Activated naive CD4-positive, alpha-beta T cell treated with anti-CD3 and anti-CD28 coated beads for 36 hours (primary cell): ENCODE measurements at regions not wholly inside any gene's neighbourhood (a gene's known extent, or its start where the extent isn't known, plus 50 kb on each side); places are given as distances from the start of the nearest gene placed in this dataset.

ENCODE experiments used
- CTCF ChIA-PET: fragments of 350-600 bp; sonication (Branson Sonifier 250); formaldehyde crosslinking; loops from one replicate; lab custom pipeline; 2021; ENCODE audit warnings: antibody characterized with exemption; lab: Charles Lee
- DNase-seq: peaks from one replicate; pipeline ENCODE4 v3.0.0-alpha.2; 2020
- H3K27ac Mint-ChIP-seq: one replicate; pipeline ENCODE4 v1.8.0; 2021; ENCODE audit warnings: mild to moderate bottlenecking, mixed read lengths
- H3K27me3 Mint-ChIP-seq: one replicate; pipeline ENCODE4 v1.8.0; 2021; ENCODE audit warnings: low read depth, mixed read lengths
- H3K36me3 Mint-ChIP-seq: one replicate; pipeline ENCODE4 v1.8.0; 2021; ENCODE audit warnings: low read depth, mixed read lengths
- H3K4me1 Mint-ChIP-seq: one replicate; pipeline ENCODE4 v1.8.0; 2021; ENCODE audit warnings: low read depth, mixed read lengths
- H3K4me3 Mint-ChIP-seq: one replicate; pipeline ENCODE4 v1.8.0; 2021; ENCODE audit warnings: mild to moderate bottlenecking, moderate library complexity, mixed read lengths
- H3K9me3 Mint-ChIP-seq: one replicate; pipeline ENCODE4 v1.8.0; 2021; ENCODE audit warnings: mixed read lengths
- intact Hi-C: fragments of 100-400 bp; cut with micrococcal nuclease; formaldehyde crosslinking; loops from one replicate; pipeline ENCODE4 v1.15.1; 2023

DNA sequence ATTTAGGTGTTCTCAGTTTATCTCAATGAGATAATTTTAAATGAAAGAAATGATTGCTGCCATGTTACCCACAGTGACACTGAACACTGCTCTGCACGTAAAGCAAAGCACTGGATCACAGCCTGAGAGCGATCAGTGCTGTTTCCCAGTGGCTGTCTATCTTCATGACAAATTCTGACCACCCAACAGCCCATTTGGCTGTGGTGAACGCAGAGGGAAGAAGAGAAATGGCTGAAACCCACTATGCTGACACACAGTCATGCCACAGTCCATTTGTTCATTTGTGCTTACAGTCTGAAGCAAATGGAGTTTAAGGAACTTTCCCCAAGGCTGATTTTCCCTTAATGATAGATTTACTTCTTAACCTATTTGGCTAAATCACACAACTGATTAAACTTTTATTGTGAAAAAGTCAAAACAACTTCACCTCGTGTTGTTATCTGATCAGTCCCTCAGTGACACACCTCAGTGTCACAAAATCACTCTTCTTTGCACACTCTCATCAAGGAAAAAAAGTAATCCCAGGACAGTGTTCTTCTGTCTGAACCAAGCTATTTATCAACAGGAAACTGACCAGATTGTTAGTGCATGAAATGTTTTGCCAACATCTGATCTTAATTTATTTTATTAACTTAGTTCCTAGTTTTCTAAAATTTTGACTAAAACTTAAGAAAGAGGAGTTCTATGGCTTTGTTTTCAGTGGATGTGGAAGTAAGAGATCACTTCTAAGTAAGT, 225.1 kb downstream of the TBX18 start:
- CTCF ChIA-PET: no interaction called here
- no peaks in the 10 kb centered on the region for H3K27me3 Mint-ChIP-seq
- no peak overlapping the region for H3K4me3 Mint-ChIP-seq

DNA sequence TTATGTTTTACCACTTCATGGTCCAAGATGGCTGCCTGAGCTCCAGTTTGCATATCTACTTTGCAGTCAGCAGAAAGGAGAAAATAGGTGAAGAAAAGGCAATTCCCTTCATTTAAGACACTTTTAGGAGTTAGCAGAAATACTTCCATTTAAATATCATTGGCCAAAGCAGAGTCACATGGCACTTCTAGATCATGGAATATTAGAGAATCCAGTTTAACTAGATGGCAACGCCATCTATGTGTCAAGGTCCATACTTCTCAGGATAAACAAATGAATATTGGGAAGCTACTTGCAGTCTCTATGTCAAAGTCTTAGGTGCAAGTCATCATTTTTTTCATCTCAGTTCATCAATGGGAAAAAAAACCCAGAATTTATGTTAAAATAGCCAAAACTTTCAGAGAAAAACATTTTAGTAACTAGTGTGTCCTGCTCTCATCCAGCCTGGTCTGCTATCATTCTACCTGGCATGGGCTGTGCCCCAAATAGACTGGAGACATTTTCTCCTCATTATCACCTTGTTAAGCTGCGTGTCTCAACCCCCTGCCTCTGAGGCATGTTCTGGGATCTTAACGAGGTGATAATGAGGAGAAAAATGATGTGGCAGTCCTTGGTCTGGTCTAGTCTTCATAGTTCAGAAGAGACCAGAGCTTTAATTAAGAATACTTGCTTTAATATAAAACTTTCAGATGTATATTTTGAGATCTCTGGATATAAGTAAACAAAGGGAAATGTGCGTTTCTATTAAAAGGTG, 227.3 kb downstream of the TBX18 start:
- no peaks in the 10 kb centered on the region for H3K36me3 Mint-ChIP-seq
- no peak overlapping the region for H3K4me3 Mint-ChIP-seq
- peaks cover 2% of the 10 kb centered on the region for H3K9me3 Mint-ChIP-seq
- CTCF ChIA-PET: no interaction called here
- no peak for DNase-seq
- intact Hi-C loops: no loop called here
- no peaks in the 10 kb centered on the region for H3K27me3 Mint-ChIP-seq
- H3K4me1 Mint-ChIP-seq: no peaks in the 10 kb centered on the region
- H3K27ac Mint-ChIP-seq: no peak overlapping the region

More for the DNA sequence above, 225.1 kb downstream of the TBX18 start:
- intact Hi-C loops: no loop called here
- DNase-seq: no peak
- Mint-ChIP-seq H3K9me3 (peaks cover 2% of the 10 kb centered on the region), H3K4me1 (no peaks in the 10 kb centered on the region), H3K27ac (no peak overlapping the region), H3K36me3 (no peaks in the 10 kb centered on the region)

DNA sequence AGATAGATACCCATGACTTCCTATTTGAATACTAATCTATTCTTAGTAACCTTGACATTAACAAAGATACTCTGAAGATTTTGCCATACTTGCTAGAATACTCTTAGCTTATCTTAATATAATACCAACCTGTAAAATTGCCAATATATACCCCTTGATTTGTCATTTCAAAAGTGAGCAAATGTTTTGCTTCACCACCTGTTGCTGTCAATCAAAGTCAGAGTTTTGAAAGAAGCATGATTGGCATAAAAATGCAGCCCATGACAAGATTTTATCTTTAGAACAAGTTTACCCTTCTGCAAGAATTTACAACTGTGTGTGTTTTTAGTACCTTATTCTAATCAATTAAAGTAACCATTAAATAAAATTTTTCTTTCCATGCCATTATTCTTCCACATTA, 236.2 kb downstream of the TBX18 start:
- DNase-seq: no peak
- intact Hi-C loops: no loop called here
- no peaks in the 10 kb centered on the region for H3K4me1 Mint-ChIP-seq
- no peaks in the 10 kb centered on the region for H3K36me3 Mint-ChIP-seq
- CTCF ChIA-PET: no interaction called here
- peaks cover 5% of the 10 kb centered on the region for H3K9me3 Mint-ChIP-seq
- no peak overlapping the region for H3K4me3 Mint-ChIP-seq
- no peak overlapping the region for H3K27ac Mint-ChIP-seq
- no peaks in the 10 kb centered on the region for H3K27me3 Mint-ChIP-seq

DNA sequence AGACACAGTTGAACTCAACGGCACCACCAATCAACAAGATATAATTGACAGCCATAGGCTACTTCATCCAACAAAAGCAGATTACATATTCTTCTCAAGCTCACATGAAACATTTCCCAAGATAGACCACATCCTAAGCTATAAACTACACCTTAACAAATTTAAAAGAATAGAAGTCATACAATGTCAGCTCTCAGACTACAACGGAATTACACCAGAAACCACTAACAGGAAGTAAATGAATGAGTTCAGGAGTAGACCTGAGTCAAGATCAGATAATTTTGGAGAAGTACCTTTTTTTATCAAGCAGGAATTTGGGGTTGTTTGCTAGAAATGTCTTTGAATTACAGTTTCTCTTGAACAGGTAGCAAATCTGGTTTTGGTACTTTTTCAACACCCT, 237.8 kb downstream of the TBX18 start:
- Mint-ChIP-seq H3K4me1 (no peaks in the 10 kb centered on the region), H3K27me3 (no peaks in the 10 kb centered on the region), H3K9me3 (peaks cover 3% of the 10 kb centered on the region), H3K36me3 (no peaks in the 10 kb centered on the region), H3K4me3 (no peak overlapping the region), H3K27ac (no peak overlapping the region)
- DNase-seq: no peak
- intact Hi-C loops: no loop called here
- CTCF ChIA-PET: no interaction called here

GRCh38 chr6:84525907-84526306, 238.5 kb downstream of the TBX18 start:
- CTCF ChIA-PET: no interaction called here
- H3K4me3 Mint-ChIP-seq: no peak overlapping the region
- no peaks in the 10 kb centered on the region for H3K27me3 Mint-ChIP-seq
- peaks cover 3% of the 10 kb centered on the region for H3K9me3 Mint-ChIP-seq
- H3K27ac Mint-ChIP-seq: no peak overlapping the region
- H3K4me1 Mint-ChIP-seq: no peaks in the 10 kb centered on the region
- intact Hi-C loops: no loop called here
- no peak for DNase-seq
- no peaks in the 10 kb centered on the region for H3K36me3 Mint-ChIP-seq

DNA sequence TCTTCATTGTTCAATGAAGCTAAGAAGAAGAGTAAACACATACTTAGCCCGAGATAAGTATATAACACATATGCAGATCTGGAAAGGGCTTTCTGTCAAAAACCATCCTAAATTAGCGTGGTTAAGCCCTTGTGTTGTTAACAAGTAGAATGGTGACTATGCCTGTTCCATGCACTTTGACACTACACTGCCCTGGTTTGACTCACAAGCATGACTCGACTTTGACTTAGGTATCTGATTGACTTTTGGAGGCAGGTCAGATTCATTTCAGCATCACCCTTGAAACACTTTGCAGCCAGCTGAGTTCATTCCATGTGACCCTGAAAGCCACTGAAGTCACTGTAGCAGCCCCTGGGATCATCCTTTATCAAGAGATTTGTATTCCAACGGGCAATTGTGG, 239.8 kb downstream of the TBX18 start:
- intact Hi-C loops: no loop called here
- no peak overlapping the region for H3K27ac Mint-ChIP-seq
- no peaks in the 10 kb centered on the region for H3K27me3 Mint-ChIP-seq
- CTCF ChIA-PET: no interaction called here
- H3K9me3 Mint-ChIP-seq: peaks cover 1% of the 10 kb centered on the region
- H3K4me3 Mint-ChIP-seq: no peak overlapping the region
- DNase-seq: no peak
- H3K36me3 Mint-ChIP-seq: no peaks in the 10 kb centered on the region
- H3K4me1 Mint-ChIP-seq: no peaks in the 10 kb centered on the region

DNA sequence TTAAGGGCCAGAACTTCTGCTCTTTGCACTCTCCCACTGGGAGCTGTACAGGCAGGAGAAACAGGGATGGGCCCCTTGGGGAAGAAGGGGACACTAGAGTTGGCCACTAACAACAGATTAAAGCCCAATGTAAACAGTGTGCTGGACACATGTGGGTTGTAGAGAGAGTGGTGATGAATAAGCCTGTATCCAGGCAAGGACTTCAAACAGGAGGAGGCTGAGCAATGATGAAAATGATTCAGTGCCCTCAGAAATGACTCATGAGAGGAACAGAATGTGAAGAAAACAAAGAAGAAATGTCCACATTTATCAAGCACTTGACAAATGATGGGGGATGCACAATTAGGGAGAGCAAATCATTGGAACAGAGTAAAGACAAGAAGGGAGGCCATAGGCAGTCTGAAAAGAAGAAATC, 242.3 kb downstream of the TBX18 start:
- intact Hi-C loops: no loop called here
- H3K36me3 Mint-ChIP-seq: no peaks in the 10 kb centered on the region
- no peak overlapping the region for H3K4me3 Mint-ChIP-seq
- H3K9me3 Mint-ChIP-seq: peaks cover 1% of the 10 kb centered on the region
- H3K27me3 Mint-ChIP-seq: no peaks in the 10 kb centered on the region
- H3K27ac Mint-ChIP-seq: no peak overlapping the region
- DNase-seq: no peak
- CTCF ChIA-PET: no interaction called here
- H3K4me1 Mint-ChIP-seq: no peaks in the 10 kb centered on the region

DNA sequence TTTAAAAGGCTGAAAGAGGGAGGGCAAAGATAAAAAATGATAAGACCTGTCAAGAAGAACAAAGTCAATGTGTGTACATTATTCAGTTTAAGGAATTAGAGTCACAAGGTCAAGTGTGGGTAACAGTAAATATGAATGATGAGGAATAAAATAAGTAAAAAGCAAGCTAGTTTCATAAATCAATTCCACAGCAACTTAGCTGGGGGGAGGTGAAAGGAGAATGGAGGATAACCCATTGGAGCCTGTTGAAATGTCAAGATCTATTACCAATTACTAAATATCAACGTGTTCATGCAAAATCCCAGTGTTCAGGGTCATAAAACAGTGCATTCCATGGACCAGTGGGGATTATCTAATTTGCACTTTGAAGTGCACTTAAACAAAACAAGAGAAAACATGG, 242.9 kb downstream of the TBX18 start:
- Mint-ChIP-seq H3K27me3 (no peaks in the 10 kb centered on the region), H3K9me3 (peaks cover 1% of the 10 kb centered on the region), H3K27ac (no peak overlapping the region), H3K4me3 (no peak overlapping the region), H3K4me1 (no peaks in the 10 kb centered on the region), H3K36me3 (no peaks in the 10 kb centered on the region)
- intact Hi-C loops: no loop called here
- no peak for DNase-seq
- CTCF ChIA-PET: no interaction called here

DNA sequence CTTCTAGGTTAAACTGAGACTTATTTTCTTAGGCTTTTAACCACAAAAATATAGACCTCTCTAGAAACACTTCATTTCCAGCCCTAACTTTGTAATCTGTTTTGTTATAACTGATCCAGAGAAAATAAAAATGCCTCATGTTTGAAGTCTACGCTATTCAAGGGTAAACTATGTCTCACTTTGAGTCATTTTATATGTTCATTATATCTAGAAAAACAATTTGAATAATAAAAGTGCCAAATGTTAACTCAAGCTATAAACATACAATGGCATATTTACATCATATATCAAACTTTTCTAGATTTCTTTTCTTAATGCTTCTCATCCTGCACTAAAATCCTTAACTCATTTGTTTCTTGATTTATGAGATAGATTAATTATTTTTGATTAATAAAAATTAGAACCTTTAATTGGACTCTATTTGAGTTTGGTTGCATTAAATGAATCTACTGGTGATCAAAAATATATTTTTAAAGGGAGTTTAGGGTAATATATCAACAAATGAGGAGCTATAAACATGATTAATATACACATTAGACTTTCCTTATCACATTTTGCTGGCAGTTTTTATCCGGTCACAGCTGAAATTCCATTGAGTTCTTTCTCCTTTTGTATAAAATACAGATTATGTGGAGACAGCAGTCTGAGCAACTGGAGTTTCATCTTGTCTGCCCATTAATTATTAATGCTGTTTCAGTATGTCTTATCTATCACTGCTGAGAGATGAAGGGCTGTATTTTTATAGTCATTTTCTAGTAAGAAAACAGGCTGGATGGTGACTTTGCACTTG, 246.5 kb downstream of the TBX18 start:
- Mint-ChIP-seq H3K36me3 (no peaks in the 10 kb centered on the region), H3K27ac (no peak overlapping the region), H3K27me3 (no peaks in the 10 kb centered on the region), H3K4me3 (no peak overlapping the region), H3K4me1 (no peaks in the 10 kb centered on the region), H3K9me3 (no peaks in the 10 kb centered on the region)
- CTCF ChIA-PET: no interaction called here
- intact Hi-C loops: no loop called here
- no peak for DNase-seq

DNA sequence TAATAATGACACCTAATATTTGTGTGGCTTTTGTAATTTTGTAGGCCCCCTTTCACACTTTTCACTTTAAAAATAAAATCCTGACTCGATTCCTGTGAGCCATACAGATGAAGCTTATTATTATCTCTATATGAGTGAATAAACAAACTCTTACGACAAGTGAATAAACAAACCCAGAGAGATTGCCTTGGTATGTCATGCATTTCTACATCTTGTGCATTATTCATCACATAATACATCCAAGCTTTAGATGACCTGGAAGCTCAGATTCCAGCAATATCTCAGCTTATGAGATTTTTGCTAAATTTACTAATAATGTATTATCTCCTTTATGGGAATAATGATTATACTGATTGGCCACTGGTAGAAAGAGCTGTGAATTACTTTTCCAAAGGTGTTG, 248.2 kb downstream of the TBX18 start:
- Mint-ChIP-seq H3K9me3 (no peaks in the 10 kb centered on the region), H3K4me3 (no peak overlapping the region), H3K27ac (no peak overlapping the region), H3K4me1 (no peaks in the 10 kb centered on the region), H3K27me3 (no peaks in the 10 kb centered on the region), H3K36me3 (no peaks in the 10 kb centered on the region)
- CTCF ChIA-PET: interaction anchor here (0.6 kb wide), 1 partner anchor 399 kb away, joined by 5 read pairs; no protein-coding TSS in a partner anchor
- intact Hi-C loops: no loop called here
- no peak for DNase-seq

DNA sequence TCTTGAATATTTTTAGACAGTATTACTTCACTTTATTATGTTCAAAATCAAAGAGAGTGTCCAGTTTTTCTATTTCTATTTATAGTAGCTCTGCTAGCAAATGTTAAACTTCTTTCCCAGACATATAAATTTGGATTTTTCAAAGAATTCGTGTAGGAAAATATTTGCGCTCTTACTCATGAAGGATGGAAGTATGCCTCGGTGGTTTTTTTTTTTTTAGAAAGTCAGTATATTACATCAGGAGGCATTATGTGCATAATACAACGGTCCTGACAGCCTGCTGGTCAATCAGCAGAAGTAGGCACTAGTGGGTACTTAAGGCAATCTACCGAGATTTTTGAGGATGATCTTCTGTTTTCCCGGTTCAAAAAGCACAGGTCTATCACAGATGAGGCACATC, 249.3 kb downstream of the TBX18 start:
- intact Hi-C loops: no loop called here
- H3K4me1 Mint-ChIP-seq: no peaks in the 10 kb centered on the region
- no peak overlapping the region for H3K27ac Mint-ChIP-seq
- CTCF ChIA-PET: interaction anchor here (0.9 kb wide), 1 partner anchor 20 kb away, joined by 3 read pairs; no protein-coding TSS in a partner anchor
- DNase-seq: no peak
- no peak overlapping the region for H3K4me3 Mint-ChIP-seq
- no peaks in the 10 kb centered on the region for H3K36me3 Mint-ChIP-seq
- no peaks in the 10 kb centered on the region for H3K9me3 Mint-ChIP-seq
- H3K27me3 Mint-ChIP-seq: no peaks in the 10 kb centered on the region

GRCh38 chr6:84514089-84514971, 250.1 kb downstream of the TBX18 start:
- no peaks in the 10 kb centered on the region for H3K36me3 Mint-ChIP-seq
- intact Hi-C loops: no loop called here
- CTCF ChIA-PET: interaction anchor here (0.9 kb wide), 1 partner anchor 19 kb away, joined by 3 read pairs; no protein-coding TSS in a partner anchor

More at GRCh38 chr6:84514089-84514971, 250.1 kb downstream of the TBX18 start:
- DNase-seq: no peak
- Mint-ChIP-seq H3K4me1 (no peaks in the 10 kb centered on the region), H3K27me3 (no peaks in the 10 kb centered on the region), H3K9me3 (no peaks in the 10 kb centered on the region), H3K4me3 (no peak overlapping the region), H3K27ac (no peak overlapping the region)
